Right forelimb (tissue), 1 donor: ENCODE measurements at regions not wholly inside any gene's neighbourhood (a gene's known extent, or its start where the extent isn't known, plus 50 kb on each side); places are given as distances from the start of the nearest gene placed in this dataset.

Experiments used
- DNase-seq: peaks from one replicate; pipeline ENCODE4 v3.0.0-alpha.2; 2018

GRCh38 chr2:16140771-16141640 lies 200.7 kb downstream of the MYCN start:
- DNase-seq = no peak

GRCh38 chr2:16139663-16140615 lies 199.6 kb downstream of the MYCN start:
- no peak for DNase-seq

GRCh38 chr2:16138811-16139662 lies 198.7 kb downstream of the MYCN start:
- no peak for DNase-seq

GRCh38 chr2:16137080-16137755 lies 196.9 kb downstream of the MYCN start:
- no peak for DNase-seq

GRCh38 chr2:16136461-16137035 lies 196.2 kb downstream of the MYCN start:
- DNase-seq = no peak

GRCh38 chr2:16135913-16136310 lies 195.6 kb downstream of the MYCN start:
- no peak for DNase-seq

GRCh38 chr2:16135196-16135912 lies 195.0 kb downstream of the MYCN start:
- DNase-seq = no peak

GRCh38 chr2:16134436-16135165 lies 194.3 kb downstream of the MYCN start:
- no peak for DNase-seq

- no peak for DNase-seq
Measured at GRCh38 chr2:16130906-16131400, 190.6 kb downstream of the MYCN start.

GRCh38 chr2:16130541-16130880 lies 190.2 kb downstream of the MYCN start:
- no peak for DNase-seq

- DNase-seq = no peak
Measured at GRCh38 chr2:16129716-16130540, 189.6 kb downstream of the MYCN start.

GRCh38 chr2:16128746-16129610 lies 188.6 kb downstream of the MYCN start:
- no peak for DNase-seq

- no peak for DNase-seq
Measured at GRCh38 chr2:16127958-16128357, 187.6 kb downstream of the MYCN start.

GRCh38 chr2:16127276-16127940 lies 187.1 kb downstream of the MYCN start:
- no peak for DNase-seq

GRCh38 chr2:16126517-16127275 lies 186.3 kb downstream of the MYCN start:
- DNase-seq = no peak

- DNase-seq = no peak
Measured at GRCh38 chr2:16125614-16126516, 185.5 kb downstream of the MYCN start.
